NCI-H1417 (cell line): ENCODE measurements at regions not wholly inside any gene's neighbourhood (a gene's known extent, or its start where the extent isn't known, plus 50 kb on each side); places are given as distances from the start of the nearest gene placed in this dataset.

ENCODE experiments used
- DNase-seq, 3 experiments: peaks; one replicate each; lab custom pipeline; 2025; lab: John Stamatoyannopoulos, UW

DNA sequence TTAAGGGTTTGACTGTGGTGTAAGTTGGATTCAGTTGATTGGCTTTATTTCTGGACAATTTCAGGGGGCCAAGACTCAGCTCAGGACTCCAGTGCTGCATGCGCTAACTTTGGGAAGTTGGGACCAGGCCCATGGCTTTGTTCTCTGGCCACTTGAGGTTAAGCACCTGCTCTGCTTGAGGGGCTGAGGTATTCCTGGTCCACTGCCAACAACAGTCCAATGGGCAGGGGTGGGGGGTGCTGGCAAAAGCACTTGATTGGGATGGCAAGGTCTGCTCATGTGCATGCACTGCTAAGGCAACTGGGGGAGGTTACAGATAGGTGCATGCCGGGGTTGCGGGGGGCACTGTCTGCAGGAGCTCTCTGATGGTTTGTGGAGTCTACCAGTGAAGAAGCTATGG, 52.6 kb upstream of the ASB17 start:
- DNase-seq, result no peak

DNA sequence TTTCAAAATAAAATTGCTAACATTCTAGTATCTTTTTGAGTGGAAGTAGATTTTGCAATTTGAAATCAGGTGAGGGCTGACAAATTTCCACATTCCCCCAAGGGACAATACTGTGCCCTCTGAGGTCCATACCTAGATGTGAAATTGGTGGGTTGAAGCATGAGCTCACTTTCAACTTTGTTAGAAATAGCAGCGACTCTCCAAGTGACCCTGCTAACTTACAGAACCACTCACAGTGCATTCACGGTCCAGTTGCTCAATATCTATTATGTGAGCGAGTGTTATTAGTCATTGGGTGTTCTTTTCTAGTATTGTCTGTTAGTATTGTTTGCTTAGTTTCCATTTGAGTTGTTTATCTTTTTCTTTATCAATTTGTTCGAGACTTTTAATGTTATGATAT, 53.6 kb upstream of the ASB17 start:
- DNase-seq, result no peak

DNA sequence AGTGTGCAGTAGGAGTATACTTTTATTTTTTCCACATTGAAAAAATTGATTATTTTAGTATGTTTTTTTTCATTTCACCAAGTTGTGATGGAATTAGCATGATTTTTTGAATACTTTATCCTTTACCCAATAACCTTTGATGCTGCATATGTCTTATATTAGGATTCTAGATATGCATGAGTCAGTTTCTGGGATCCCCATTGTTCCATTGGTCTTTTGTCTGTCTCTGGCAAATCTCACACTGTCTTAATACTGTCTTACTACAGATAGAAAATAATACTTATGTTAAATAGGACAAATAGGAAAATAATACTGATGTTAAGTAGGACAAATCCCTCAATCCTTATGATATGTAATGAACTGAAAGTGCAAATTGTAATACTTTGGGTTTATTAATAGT, 54.3 kb upstream of the ASB17 start:
- no peak for DNase-seq

GRCh38 chr1:75989121-75989520, 56.9 kb upstream of the ASB17 start:
- DNase-seq, result no peak

- no peak for DNase-seq
Observed at GRCh38 chr1:75990686-75991085, 58.5 kb upstream of the ASB17 start.

- DNase-seq, result peak; percentile 76 to 96 (median 78)
Observed at GRCh38 chr1:75991497-75992114, 59.4 kb upstream of the ASB17 start.

- DNase-seq, result peak in 1 of 3 experiments; percentile 27
Observed at GRCh38 chr1:75992312-75992711, 60.1 kb upstream of the ASB17 start.

DNA sequence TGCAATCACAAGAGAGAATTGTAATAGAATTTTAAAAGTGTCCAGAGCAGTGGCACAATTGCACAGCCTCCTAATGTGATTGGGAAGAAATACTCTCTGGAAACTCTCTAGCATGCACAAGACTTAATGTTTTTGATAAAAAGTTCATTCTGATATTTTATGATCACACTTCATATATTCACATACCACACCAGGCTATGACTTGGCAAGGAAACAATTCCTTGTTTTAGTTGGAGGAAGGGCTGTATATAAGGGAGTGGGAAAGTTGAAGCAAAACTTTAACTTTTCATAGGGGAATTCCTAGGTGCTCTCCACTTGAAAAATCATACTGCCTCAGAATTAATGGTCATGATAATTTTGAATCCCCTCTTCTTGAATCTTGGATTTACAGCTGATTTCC, 61.5 kb upstream of the ASB17 start:
- DNase-seq, result no peak

GRCh38 chr1:75996196-75996595, 64.0 kb upstream of the ASB17 start:
- peak in 1 of 3 experiments; percentile 5 for DNase-seq

DNA sequence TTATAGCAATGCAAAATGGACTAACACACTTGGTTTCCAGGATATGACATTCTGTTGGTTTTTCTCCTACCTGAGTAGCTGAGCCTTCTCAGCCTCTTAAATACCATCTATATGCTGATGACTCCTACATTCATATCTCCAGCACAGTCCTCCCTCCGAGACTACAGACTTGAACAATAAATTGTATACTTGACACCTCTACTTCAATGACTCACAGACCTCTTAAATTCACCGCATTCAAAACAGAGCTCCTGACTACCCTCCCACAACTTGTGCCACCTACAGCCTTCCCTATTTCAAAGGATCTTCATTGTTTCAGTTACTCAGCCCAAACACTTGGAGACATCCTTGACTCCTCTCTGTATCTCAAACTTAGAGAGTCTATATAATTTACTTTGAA, 66.8 kb upstream of the ASB17 start:
- no peak for DNase-seq

DNA sequence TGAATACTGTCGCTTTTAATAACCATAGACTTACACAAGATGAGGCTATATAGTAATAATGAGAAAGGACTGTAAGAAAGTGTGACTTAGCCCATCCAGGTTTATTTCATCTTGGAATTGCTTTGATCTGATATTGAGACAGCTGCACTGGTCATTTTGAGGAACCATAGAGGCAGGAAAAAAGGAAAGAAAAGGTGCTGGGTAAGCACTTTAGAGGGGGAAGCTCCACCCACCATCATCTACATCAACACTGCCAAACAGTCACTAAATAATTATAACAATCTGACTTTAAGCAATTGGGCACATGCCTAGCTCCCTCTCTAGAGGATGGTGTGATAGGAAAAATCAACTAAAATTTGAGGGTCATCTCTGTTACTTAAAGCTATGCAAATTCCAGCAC, 70.6 kb upstream of the ST6GALNAC3 start:
- DNase-seq, result no peak

DNA sequence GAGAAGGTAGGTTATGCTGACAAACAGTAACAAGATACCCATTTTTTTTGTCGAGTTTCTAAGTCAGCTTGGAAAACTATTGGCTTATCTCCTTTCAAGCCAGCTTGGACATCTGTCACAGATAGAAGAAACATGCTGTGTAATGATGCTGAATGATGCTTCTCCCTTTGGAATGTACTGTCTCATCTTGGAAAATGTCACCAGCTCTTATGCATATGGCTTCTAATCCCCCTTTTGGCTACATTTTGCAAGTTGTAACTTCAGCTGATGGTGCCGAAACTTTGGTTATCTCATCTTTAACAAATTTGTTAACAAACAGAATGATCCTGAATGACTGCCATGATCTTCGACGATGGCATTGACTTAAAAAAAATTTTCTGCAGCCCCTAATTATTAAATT, 68.8 kb upstream of the ST6GALNAC3 start:
- no peak for DNase-seq

GRCh38 chr1:76006234-76006633, 68.3 kb upstream of the ST6GALNAC3 start:
- DNase-seq, result no peak

DNA sequence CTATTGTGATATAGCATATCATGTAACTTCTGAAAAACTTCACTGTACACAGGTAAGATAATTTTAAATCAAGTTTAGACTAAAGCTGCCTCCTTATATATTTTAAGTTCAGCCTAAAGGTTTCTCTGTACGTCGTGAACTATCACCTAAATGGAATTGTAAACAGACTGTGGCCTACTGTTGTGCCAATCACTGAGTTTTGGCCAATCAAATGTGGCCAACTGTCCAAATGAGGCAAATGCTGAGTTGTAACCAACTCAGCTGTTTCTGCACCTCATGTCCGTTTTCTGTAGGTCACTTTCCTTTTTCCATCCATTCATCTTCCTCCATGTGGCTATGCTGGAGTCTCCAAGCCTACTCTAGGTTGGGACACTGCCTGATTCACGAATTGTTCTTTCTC, 63.7 kb upstream of the ST6GALNAC3 start:
- DNase-seq, result no peak

DNA sequence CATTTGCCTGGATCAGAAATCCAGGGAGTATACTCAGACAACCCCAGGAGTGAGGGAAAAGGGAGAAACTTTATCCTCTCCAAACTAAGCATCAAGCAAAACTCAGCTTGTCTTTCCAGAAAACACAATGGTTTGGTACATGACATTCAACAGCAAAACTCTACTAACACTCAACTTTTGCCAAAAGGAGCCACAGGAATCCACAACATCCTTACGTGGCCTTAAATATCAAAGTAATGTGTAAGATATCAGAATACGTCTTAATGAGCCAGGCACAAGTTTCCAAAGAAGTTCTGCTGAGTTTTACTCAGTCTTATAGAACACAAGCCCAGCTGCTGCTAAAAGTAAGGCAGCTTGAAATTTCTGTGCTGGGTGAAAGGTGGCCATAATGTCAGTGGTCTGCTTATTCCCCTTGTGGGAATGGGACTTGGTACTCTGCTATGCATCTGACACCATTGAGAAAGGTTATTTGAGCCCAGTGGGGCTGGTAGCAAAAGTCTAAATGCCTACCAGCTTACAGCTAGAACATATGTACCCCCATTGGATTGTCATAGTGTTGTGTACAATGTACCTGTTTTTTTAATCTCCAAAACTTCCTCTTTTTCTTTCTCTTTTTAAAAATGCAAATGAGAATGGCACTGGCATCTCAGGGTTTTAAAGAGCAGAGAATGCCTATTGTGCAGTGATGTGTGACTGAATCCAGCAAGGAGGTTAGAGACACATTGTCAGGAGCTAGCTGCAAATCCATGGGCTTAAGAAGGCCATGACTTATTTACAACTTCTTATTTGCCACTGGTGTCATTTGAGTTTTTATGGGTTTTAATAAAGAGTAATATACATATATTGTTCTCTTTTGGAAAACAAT, 62.0 kb upstream of the ST6GALNAC3 start:
- DNase-seq, result no peak

DNA sequence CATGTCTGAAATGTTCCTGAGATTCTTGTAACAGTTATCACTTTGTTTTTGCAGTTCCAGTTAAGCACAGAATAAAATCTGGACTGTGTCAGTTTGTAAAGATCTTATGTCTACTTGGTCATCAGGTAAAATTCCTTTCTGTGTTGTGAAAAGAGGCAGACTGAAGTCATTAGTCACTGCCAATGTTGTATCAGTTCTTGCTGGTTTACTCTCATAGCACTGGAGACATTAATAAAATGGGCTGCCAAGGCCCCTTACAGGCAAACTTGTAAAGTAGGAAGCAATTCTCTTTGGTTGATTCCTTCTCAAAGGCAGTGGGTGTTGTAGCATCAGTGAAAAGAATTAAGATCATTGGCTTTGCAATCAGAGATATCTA, 61.4 kb upstream of the ST6GALNAC3 start:
- DNase-seq, result no peak

- DNase-seq, result no peak
Observed at GRCh38 chr1:76015478-76016103, 59.0 kb upstream of the ST6GALNAC3 start.

DNA sequence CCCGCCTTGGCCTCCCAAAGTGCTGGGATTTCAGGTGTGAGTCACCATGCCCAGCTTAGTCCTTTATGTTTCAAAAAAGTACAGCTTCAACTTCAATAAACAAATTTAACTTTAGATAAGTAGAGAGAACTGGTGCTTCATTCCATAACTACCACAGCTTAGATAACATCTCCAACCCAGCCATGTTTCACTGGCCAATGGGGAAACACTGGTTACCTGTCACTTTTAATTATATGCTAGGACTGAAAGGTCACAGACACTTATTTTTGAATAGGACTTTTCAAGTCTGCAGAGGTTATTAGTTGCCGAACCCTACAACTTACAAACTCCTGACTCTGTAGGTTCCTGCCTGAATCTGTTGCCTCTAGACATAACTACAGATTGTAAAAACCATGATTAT, 56.5 kb upstream of the ST6GALNAC3 start:
- DNase-seq, result no peak

GRCh38 chr1:76021846-76022245, 52.7 kb upstream of the ST6GALNAC3 start:
- DNase-seq, result no peak

DNA sequence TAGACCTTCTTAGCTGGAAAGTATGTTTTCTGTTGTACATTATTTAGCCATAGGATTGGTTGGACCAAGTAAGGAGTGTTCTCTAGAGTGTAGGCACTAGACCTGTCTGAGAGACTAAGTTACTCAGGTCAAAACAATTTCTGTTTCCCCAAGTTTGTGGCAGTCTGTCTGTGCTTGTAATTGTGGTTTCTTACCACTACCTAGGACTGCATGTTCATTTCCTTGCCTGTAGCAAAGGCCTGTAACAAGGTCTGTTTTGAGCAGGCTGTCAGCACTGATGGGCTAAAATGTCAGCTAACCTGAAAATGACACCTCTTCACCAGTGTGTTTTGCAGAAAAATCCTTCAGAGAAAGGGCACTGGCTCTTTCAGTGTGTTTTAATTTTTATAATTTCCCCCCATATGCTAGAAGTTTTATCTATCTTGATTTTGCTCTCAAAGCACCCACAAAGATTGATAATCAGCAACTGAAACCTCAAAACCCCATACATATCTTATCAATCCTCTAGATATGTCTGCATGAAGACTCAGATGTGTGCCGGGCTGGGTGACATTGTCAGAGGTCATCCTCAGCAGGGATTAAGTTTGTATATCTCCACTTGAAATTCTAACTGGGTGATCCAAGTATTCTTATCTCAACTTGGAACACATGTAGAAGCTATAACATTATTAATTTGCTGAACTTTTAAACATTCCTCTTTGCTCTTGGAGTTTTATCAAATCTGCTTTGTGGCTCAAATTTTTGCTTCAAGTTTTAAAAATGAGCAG, 50.7 kb upstream of the ST6GALNAC3 start:
- DNase-seq, result no peak
